ENCODE measurements at regions not wholly inside any gene's neighbourhood (a gene's known extent, or its start where the extent isn't known, plus 50 kb on each side); places are given as distances from the start of the nearest gene placed in this dataset.

- Mint-ChIP-seq H3K36me3 (ENCODE audit: insufficient read depth, unreplicated experiment) (peaks cover 46% of the 10 kb centered on the region), H3K4me1 (ENCODE audit: low read depth, unreplicated experiment) (peaks cover 50% of the 10 kb centered on the region), H3K27ac (ENCODE audit: unreplicated experiment) (peak overlapping the region; percentile 81), H3K27me3 (ENCODE audit: unreplicated experiment) (no peaks in the 10 kb centered on the region), H3K9me3 (ENCODE audit: low read depth, unreplicated experiment) (no peaks in the 10 kb centered on the region), H3K4me3 (ENCODE audit: low read depth, unreplicated experiment) (peak overlapping the region; percentile 77)
- DNase-seq, result no peak
- TF ChIP-seq, protein P1, sequence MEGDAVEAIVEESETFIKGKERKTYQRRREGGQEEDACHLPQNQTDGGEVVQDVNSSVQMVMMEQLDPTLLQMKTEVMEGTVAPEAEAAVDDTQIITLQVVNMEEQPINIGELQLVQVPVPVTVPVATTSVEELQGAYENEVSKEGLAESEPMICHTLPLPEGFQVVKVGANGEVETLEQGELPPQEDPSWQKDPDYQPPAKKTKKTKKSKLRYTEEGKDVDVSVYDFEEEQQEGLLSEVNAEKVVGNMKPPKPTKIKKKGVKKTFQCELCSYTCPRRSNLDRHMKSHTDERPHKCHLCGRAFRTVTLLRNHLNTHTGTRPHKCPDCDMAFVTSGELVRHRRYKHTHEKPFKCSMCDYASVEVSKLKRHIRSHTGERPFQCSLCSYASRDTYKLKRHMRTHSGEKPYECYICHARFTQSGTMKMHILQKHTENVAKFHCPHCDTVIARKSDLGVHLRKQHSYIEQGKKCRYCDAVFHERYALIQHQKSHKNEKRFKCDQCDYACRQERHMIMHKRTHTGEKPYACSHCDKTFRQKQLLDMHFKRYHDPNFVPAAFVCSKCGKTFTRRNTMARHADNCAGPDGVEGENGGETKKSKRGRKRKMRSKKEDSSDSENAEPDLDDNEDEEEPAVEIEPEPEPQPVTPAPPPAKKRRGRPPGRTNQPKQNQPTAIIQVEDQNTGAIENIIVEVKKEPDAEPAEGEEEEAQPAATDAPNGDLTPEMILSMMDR (IDR thresholded peaks at IDR 0.05; ENCODE audit: unreplicated experiment), result no peak
- intact Hi-C loops (cut with micrococcal nuclease; ENCODE audit: unreplicated experiment), result loop anchor here (5.0 kb wide), 1 partner anchor 123 kb away; no protein-coding TSS in a partner anchor
- CTCF ChIA-PET, result no interaction called here
- BruUV-seq (replicated peaks), result no TSS peak
Measured at GRCh38 chr9:21590058-21590996, 108.2 kb upstream of the IFNE start.

- TF ChIP-seq, protein P1 (IDR thresholded peaks at IDR 0.05; ENCODE audit: unreplicated experiment), result no peak
- H3K27ac Mint-ChIP-seq (ENCODE audit: unreplicated experiment), result peak overlapping the region; percentile 81
- peak; percentile 78 for DNase-seq
- TSS peak; percentile 48 for BruUV-seq (replicated peaks)
- H3K4me1 Mint-ChIP-seq (ENCODE audit: low read depth, unreplicated experiment), result peaks cover 39% of the 10 kb centered on the region
- no peaks in the 10 kb centered on the region for H3K27me3 Mint-ChIP-seq (ENCODE audit: unreplicated experiment)
- H3K9me3 Mint-ChIP-seq (ENCODE audit: low read depth, unreplicated experiment), result no peaks in the 10 kb centered on the region
- peaks cover 36% of the 10 kb centered on the region for H3K36me3 Mint-ChIP-seq (ENCODE audit: insufficient read depth, unreplicated experiment)
- H3K4me3 Mint-ChIP-seq (ENCODE audit: low read depth, unreplicated experiment), result peak overlapping the region; percentile 77
- CTCF ChIA-PET, result interaction anchor here (0.9 kb wide), 1 partner anchor 9 kb away, joined by 6 read pairs; no protein-coding TSS in a partner anchor
- intact Hi-C loops (cut with micrococcal nuclease; ENCODE audit: unreplicated experiment), result loop anchor here (5.0 kb wide), 1 partner anchor 124 kb away; no protein-coding TSS in a partner anchor
Measured at GRCh38 chr9:21591221-21592062, 109.3 kb upstream of the IFNE start.

DNA sequence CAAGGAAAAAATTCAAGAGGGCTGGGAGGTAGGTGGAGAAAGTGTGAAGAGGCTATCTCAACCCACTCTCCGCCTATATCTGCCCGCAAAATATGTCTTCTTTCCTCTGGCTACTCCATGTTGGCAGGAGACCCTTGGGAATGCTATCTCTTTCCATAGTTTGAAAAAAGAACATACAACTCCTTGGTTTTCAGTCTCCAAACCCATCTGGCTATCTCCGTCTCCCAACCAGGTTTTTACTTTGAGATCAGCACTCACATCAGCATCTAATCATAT, 109.9 kb upstream of the IFNE start:
- Mint-ChIP-seq H3K9me3 (ENCODE audit: low read depth, unreplicated experiment) (no peaks in the 10 kb centered on the region), H3K27me3 (ENCODE audit: unreplicated experiment) (no peaks in the 10 kb centered on the region), H3K4me3 (ENCODE audit: low read depth, unreplicated experiment) (peak overlapping the region; percentile 77), H3K36me3 (ENCODE audit: insufficient read depth, unreplicated experiment) (peaks cover 36% of the 10 kb centered on the region), H3K4me1 (ENCODE audit: low read depth, unreplicated experiment) (peaks cover 40% of the 10 kb centered on the region), H3K27ac (ENCODE audit: unreplicated experiment) (peak overlapping the region; percentile 81)
- TF ChIP-seq, protein P1 (IDR thresholded peaks at IDR 0.05; ENCODE audit: unreplicated experiment), result no peak
- CTCF ChIA-PET, result interaction anchor here (0.9 to 1.4 kb wide), 2 partner anchors 10 to 38 kb away, joined by 4 to 6 read pairs; no protein-coding TSS in a partner anchor
- intact Hi-C loops (cut with micrococcal nuclease; ENCODE audit: unreplicated experiment), result loop anchor here (5.0 kb wide), 1 partner anchor 125 kb away; no protein-coding TSS in a partner anchor
- TSS peak; percentile 60 for BruUV-seq (replicated peaks)
- DNase-seq, result no peak

DNA sequence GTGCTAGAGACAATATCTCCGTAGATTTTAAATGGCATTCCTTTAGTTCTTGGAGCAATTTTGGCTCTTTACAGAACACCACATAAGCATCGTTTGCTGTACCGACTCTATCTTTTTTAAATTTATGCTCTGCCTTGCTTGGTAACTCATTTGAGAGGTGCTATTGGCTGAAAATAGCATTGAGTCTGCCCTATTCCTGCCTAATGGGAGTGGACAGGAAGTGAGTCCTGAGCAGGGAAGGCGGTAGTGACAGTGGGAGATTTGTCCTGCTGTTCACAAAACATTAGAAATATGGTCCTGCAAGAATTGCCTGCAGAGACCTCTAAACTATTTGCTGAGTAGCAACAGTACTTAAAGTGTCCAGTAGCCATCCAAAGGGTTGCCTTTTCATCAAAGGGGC, 115.2 kb upstream of the IFNE start:
- intact Hi-C loops (cut with micrococcal nuclease; ENCODE audit: unreplicated experiment), result no loop called here
- Mint-ChIP-seq H3K36me3 (ENCODE audit: insufficient read depth, unreplicated experiment) (peaks cover 10% of the 10 kb centered on the region), H3K9me3 (ENCODE audit: low read depth, unreplicated experiment) (no peaks in the 10 kb centered on the region), H3K27ac (ENCODE audit: unreplicated experiment) (peak overlapping the region; percentile 81), H3K27me3 (ENCODE audit: unreplicated experiment) (no peaks in the 10 kb centered on the region), H3K4me1 (ENCODE audit: low read depth, unreplicated experiment) (peaks cover 18% of the 10 kb centered on the region), H3K4me3 (ENCODE audit: low read depth, unreplicated experiment) (peak overlapping the region; percentile 43)
- no TSS peak for BruUV-seq (replicated peaks)
- TF ChIP-seq, protein P1 (IDR thresholded peaks at IDR 0.05; ENCODE audit: unreplicated experiment), result no peak
- CTCF ChIA-PET, result no interaction called here
- DNase-seq, result no peak

All from Calu3 (cell line).